ENCODE measurements at regions not wholly inside any gene's neighbourhood (a gene's known extent, or its start where the extent isn't known, plus 50 kb on each side); places are given as distances from the start of the nearest gene placed in this dataset.

- peaks cover 7% of the 10 kb centered on the region for H3K27me3 ChIP-seq (ENCODE audit: control insufficient read depth, extremely low read depth, insufficient read depth, low read length)
- FAIRE-seq (no peak), DNase-seq (ENCODE audit: low read depth, low spot score) (no peak)
- no peaks in the 10 kb centered on the region for H3K4me1 ChIP-seq (ENCODE audit: control insufficient read depth, extremely low read depth, insufficient read depth, low read length)
- H3K9me1 ChIP-seq (ENCODE audit: control insufficient read depth, extremely low read depth, insufficient read depth, low read length) = no peaks in the 10 kb centered on the region
- H3K4me2 ChIP-seq (ENCODE audit: control insufficient read depth, extremely low read depth, insufficient read depth, low read depth, low read length) = no peak overlapping the region
- H3K4me3 ChIP-seq (ENCODE audit: control insufficient read depth in 2 of 3, extremely low read depth in 1 of 3, insufficient read depth in 2 of 3, low read depth in 1 of 3, low read length in 3 of 3) = no peak overlapping the region
- H3K9me3 ChIP-seq (ENCODE audit: control insufficient read depth, low read depth, low read length) = no peaks in the 10 kb centered on the region
- no peaks in the 10 kb centered on the region for H3K79me2 ChIP-seq (ENCODE audit: control insufficient read depth, insufficient read depth, low read length)
- TF ChIP-seq CTCF (optimal IDR thresholded peaks at IDR 0.05 in 1 of 3, IDR thresholded peaks at IDR 0.05 in 1 of 3, conservative IDR thresholded peaks at IDR 0.05 in 1 of 3; ENCODE audit: extremely low read depth in 1 of 3, insufficient read depth in 2 of 3, low read length in 3 of 3) (no peak), EZH2 (IDR thresholded peaks at IDR 0.05; ENCODE audit: low read length) (no peak)
- H3K36me3 ChIP-seq (ENCODE audit: control insufficient read depth in 2 of 2, extremely low read depth in 1 of 2, insufficient read depth in 2 of 2, low read length in 2 of 2) = no peaks in the 10 kb centered on the region
- no peak overlapping the region for H3K27ac ChIP-seq (ENCODE audit: control insufficient read depth, insufficient read depth, low read length)
- dilution Hi-C loops (cut with MboI; ENCODE audit: extremely low pct_ligation_motif_present, low sequenced_read_pairs) = no loop called here
- no peak overlapping the region for H3K9ac ChIP-seq (ENCODE audit: control insufficient read depth, extremely low read depth, insufficient read depth, low read length)
- H4K20me1 ChIP-seq (ENCODE audit: control insufficient read depth, extremely low read depth, insufficient read depth, low read length) = no peaks in the 10 kb centered on the region
- H2AFZ ChIP-seq (ENCODE audit: control insufficient read depth, low read length) = no peak overlapping the region
Observed at GRCh38 chr10:125248489-125248888, 88.1 kb upstream of the CTBP2 start.

GRCh38 chr10:125247576-125247975 lies 87.2 kb upstream of the CTBP2 start:
- Histone ChIP-seq H2AFZ (ENCODE audit: control insufficient read depth, low read length) (no peak overlapping the region), H3K4me3 (ENCODE audit: control insufficient read depth in 2 of 3, extremely low read depth in 1 of 3, insufficient read depth in 2 of 3, low read depth in 1 of 3, low read length in 3 of 3) (no peak overlapping the region), H3K9me3 (ENCODE audit: control insufficient read depth, low read depth, low read length) (no peaks in the 10 kb centered on the region), H4K20me1 (ENCODE audit: control insufficient read depth, extremely low read depth, insufficient read depth, low read length) (no peaks in the 10 kb centered on the region), H3K36me3 (ENCODE audit: control insufficient read depth in 2 of 2, extremely low read depth in 1 of 2, insufficient read depth in 2 of 2, low read length in 2 of 2) (no peaks in the 10 kb centered on the region), H3K27me3 (ENCODE audit: control insufficient read depth, extremely low read depth, insufficient read depth, low read length) (peaks cover 7% of the 10 kb centered on the region), H3K9ac (ENCODE audit: control insufficient read depth, extremely low read depth, insufficient read depth, low read length) (no peak overlapping the region), H3K4me2 (ENCODE audit: control insufficient read depth, extremely low read depth, insufficient read depth, low read depth, low read length) (no peak overlapping the region), H3K27ac (ENCODE audit: control insufficient read depth, insufficient read depth, low read length) (no peak overlapping the region), H3K9me1 (ENCODE audit: control insufficient read depth, extremely low read depth, insufficient read depth, low read length) (no peaks in the 10 kb centered on the region), H3K79me2 (ENCODE audit: control insufficient read depth, insufficient read depth, low read length) (no peaks in the 10 kb centered on the region), H3K4me1 (ENCODE audit: control insufficient read depth, extremely low read depth, insufficient read depth, low read length) (no peaks in the 10 kb centered on the region)
- dilution Hi-C loops (cut with MboI; ENCODE audit: extremely low pct_ligation_motif_present, low sequenced_read_pairs) = no loop called here
- no peak for FAIRE-seq
- DNase-seq (ENCODE audit: low read depth, low spot score) = no peak
- TF ChIP-seq EZH2 (IDR thresholded peaks at IDR 0.05; ENCODE audit: low read length) = no peak
- no peak for TF ChIP-seq CTCF (optimal IDR thresholded peaks at IDR 0.05 in 1 of 3, IDR thresholded peaks at IDR 0.05 in 1 of 3, conservative IDR thresholded peaks at IDR 0.05 in 1 of 3; ENCODE audit: extremely low read depth in 1 of 3, insufficient read depth in 2 of 3, low read length in 3 of 3)

Measured in keratinocyte (primary cell).